GM12878 (cell line): ENCODE measurements at regions not wholly inside any gene's neighbourhood (a gene's known extent, or its start where the extent isn't known, plus 50 kb on each side); places are given as distances from the start of the nearest gene placed in this dataset.

Source experiments
- ATAC-seq: fragments of 200-7000 bp; cut with Tn5 transposase; 3 replicates; pipeline ENCODE4 v1.9.1; 2020; ENCODE audit warnings: mild to moderate bottlenecking, moderate library complexity
- BruUV-seq: library from RNA; stranded (reverse); fragments of 400-500 nt; replicated peaks from 2 replicates; lab custom pipeline; 2021; lab: Mats Ljungman, UMichigan
- CTCF ChIA-PET: fragments of 300-600 bp; sonication (Branson Sonifier 250); formaldehyde crosslinking; extraction: SDS; loops from one replicate; lab custom pipeline; 2021; ENCODE audit warnings: inconsistent platforms; lab: Yijun Ruan, JAX
- POLR2A ChIA-PET: fragments of 350-600 bp; formaldehyde crosslinking; extraction: SDS; loops from one replicate; lab custom pipeline; 2021; ENCODE audit warnings: inconsistent platforms; lab: Charles Lee
- RAD21 ChIA-PET: fragments of 300-600 bp; sonication (Branson Sonifier 250); formaldehyde crosslinking; loops from one replicate; lab custom pipeline; 2023; ENCODE audit warnings: antibody characterized with exemption; ENCODE audit not compliant: unreplicated experiment; lab: Charles Lee
- SMC1A ChIA-PET: fragments of 300-600 bp; sonication (Branson Sonifier 250); formaldehyde crosslinking; loops from one replicate; lab custom pipeline; 2023; ENCODE audit not compliant: unreplicated experiment, uncharacterized antibody; lab: Charles Lee
- DNase-seq: peaks from one replicate; pipeline ENCODE4 v3.0.0-alpha.2; 2011; ENCODE audit warnings: low read depth, low spot score
- FAIRE-seq: peaks from 3 replicates; lab custom pipeline; 2011; peaks lifted over from hg19 to GRCh38; lab: Jason Lieb, UNC
- H2AFZ ChIP-seq: 2 replicates; pipeline ENCODE4 v1.6.0; 2011; ENCODE audit warnings: low read depth, low read length, control low read depth; ENCODE audit not compliant: control insufficient read depth
- H3K27ac ChIP-seq: 2 replicates; pipeline ENCODE4 v1.5.1; 2011; ENCODE audit warnings: control low read depth; ENCODE audit not compliant: control insufficient read depth, insufficient read depth
- H3K27me3 ChIP-seq, 2 experiments: replicated peaks in 1 of 2; 2 replicates each; pipeline versions ENCODE4 v1.6.0 to v1.6.1; 2011; ENCODE audit warnings: low read length in 1 of 2; ENCODE audit not compliant: control insufficient read depth in 2 of 2, insufficient read depth in 2 of 2
- H3K36me3 ChIP-seq, 2 experiments: 2 replicates each; pipeline ENCODE4 v1.5.1; 2011; ENCODE audit warnings: low read length in 1 of 2; ENCODE audit not compliant: control insufficient read depth in 2 of 2, insufficient read depth in 2 of 2
- H3K4me1 ChIP-seq: 2 replicates; pipeline ENCODE4 v1.6.1; 2011; ENCODE audit warnings: mild to moderate bottlenecking, low read length, moderate library complexity, mixed read lengths; ENCODE audit not compliant: control insufficient read depth, insufficient read depth
- H3K4me2 ChIP-seq: 2 replicates; pipeline ENCODE4 v1.6.0; 2011; ENCODE audit warnings: control low read depth; ENCODE audit not compliant: control insufficient read depth, insufficient read depth
- H3K4me3 ChIP-seq: fragments of 200-600 bp; sonication (generic); 2 replicates; pipeline ENCODE4 v1.5.1; 2016
- H3K79me2 ChIP-seq: 2 replicates; pipeline ENCODE4 v1.6.0; 2011; ENCODE audit warnings: low read length; ENCODE audit not compliant: control insufficient read depth, insufficient read depth
- H3K9ac ChIP-seq: 2 replicates; pipeline ENCODE4 v1.8.0; 2011; ENCODE audit warnings: low read length, control low read depth, mixed read lengths; ENCODE audit not compliant: control insufficient read depth, insufficient read depth
- H3K9me3 ChIP-seq: replicated peaks from 3 replicates; pipeline ENCODE4 v1.5.1; 2011; ENCODE audit warnings: mild to moderate bottlenecking, low read length; ENCODE audit not compliant: control insufficient read depth, insufficient read depth
- H4K20me1 ChIP-seq: 2 replicates; pipeline ENCODE4 v1.6.0; 2011; ENCODE audit not compliant: control insufficient read depth, insufficient read depth
- DPF2 ChIP-seq: fragments of 450-650 bp; IDR thresholded peaks from 2 replicates; pipeline ENCODE4 v1.6.1; 2017; ENCODE audit warnings: mild to moderate bottlenecking
- FOS ChIP-seq: IDR thresholded peaks from 3 replicates; pipeline ENCODE4 v1.6.1; 2011; ENCODE audit warnings: borderline replicate concordance; ENCODE audit not compliant: insufficient read length; ENCODE audit errors: extremely low read depth
- KDM1A ChIP-seq: fragments of 200-600 bp; sonication (generic); IDR thresholded peaks from 2 replicates; pipeline ENCODE4 v1.6.1; 2016; ENCODE audit warnings: borderline replicate concordance
- NFXL1 ChIP-seq: fragments of 450-650 bp; IDR thresholded peaks from 2 replicates; pipeline ENCODE4 v1.6.1; 2017; ENCODE audit warnings: antibody characterized with exemption, mild to moderate bottlenecking, borderline replicate concordance
- NR2C2 ChIP-seq: IDR thresholded peaks from 2 replicates; pipeline ENCODE4 v1.6.1; 2011; ENCODE audit warnings: borderline replicate concordance, low read depth; ENCODE audit not compliant: control insufficient read depth, insufficient read length
- NRF1 ChIP-seq: conservative IDR thresholded peaks from 2 replicates; pipeline ENCODE4 v1.6.1; 2011; ENCODE audit warnings: mild to moderate bottlenecking, low read depth, low read length, improper control_type of control experiment
- SREBF2 ChIP-seq: IDR thresholded peaks from 2 replicates; pipeline ENCODE4 v1.6.1; 2012; ENCODE audit warnings: mild to moderate bottlenecking, low read length
- SRF ChIP-seq, 2 experiments: IDR thresholded peaks; 2 replicates each; pipeline ENCODE4 v1.6.1; 2011; ENCODE audit warnings: low read depth in 2 of 2, low read length in 2 of 2, mild to moderate bottlenecking in 1 of 2, moderate library complexity in 1 of 2
- STAT1 ChIP-seq: fragments of 450-650 bp; conservative IDR thresholded peaks from 2 replicates; pipeline ENCODE4 v1.6.1; 2014; ENCODE audit warnings: antibody characterized with exemption, mild to moderate bottlenecking
- STAT3 ChIP-seq: IDR thresholded peaks from 2 replicates; pipeline ENCODE4 v1.6.1; 2011; ENCODE audit warnings: low read depth, low read length, improper control_type of control experiment
- SUPT20H ChIP-seq: IDR thresholded peaks from 2 replicates; pipeline ENCODE4 v1.6.1; 2011; ENCODE audit warnings: low read depth, mild to moderate bottlenecking, low read length, moderate library complexity, borderline replicate concordance; ENCODE audit not compliant: control insufficient read depth
- ZNF217 ChIP-seq: fragments of 450-650 bp; IDR thresholded peaks from 2 replicates; pipeline ENCODE4 v1.6.1; 2017; ENCODE audit warnings: antibody characterized with exemption, mild to moderate bottlenecking
- in situ Hi-C: fragments of 300-500 bp; cut with MboI; formaldehyde crosslinking; loops from 9 replicates; pipeline ENCODE4 v1.14.3; 2018; ENCODE audit warnings: mixed read lengths
- intact Hi-C: fragments of 100-400 bp; cut with micrococcal nuclease; formaldehyde crosslinking; loops from one replicate; pipeline ENCODE4 v1.14.2; 2022; ENCODE audit not compliant: unreplicated experiment
- TF ChIP-seq, protein P1 (sequence below): IDR thresholded peaks from 2 replicates; pipeline ENCODE4 v1.6.1; 2011; ENCODE audit warnings: low read depth, low read length, improper control_type of control experiment, borderline replicate concordance
- TF ChIP-seq, protein P2 (sequence below): fragments of 450-650 bp; conservative IDR thresholded peaks from 2 replicates; pipeline ENCODE4 v1.6.1; 2017; ENCODE audit warnings: mild to moderate bottlenecking, moderate library complexity
- TF ChIP-seq, protein P3 (sequence below): fragments of 450-650 bp; IDR thresholded peaks from 2 replicates; pipeline ENCODE4 v1.6.1; 2016; ENCODE audit warnings: mild to moderate bottlenecking

DNA sequence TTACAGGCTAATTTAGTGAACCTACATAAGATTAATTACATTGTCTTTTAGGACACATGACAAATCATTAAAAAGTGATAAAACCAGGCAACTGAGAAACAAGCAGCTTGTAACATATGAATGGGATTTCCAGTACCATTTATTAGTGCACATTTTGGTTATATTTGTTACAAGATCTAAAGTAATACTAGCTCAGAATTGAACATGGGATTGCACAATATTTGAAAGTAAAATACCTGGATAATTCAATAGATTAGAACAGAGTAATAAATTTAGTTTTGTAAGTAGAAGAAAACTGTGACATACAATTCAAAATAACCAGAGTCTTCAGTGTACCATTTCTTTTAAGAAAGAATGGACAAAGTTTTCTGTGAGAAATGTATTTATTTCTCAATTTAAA, 1400.7 kb upstream of the ACVR2A start (continued):
- TF ChIP-seq, protein P1, sequence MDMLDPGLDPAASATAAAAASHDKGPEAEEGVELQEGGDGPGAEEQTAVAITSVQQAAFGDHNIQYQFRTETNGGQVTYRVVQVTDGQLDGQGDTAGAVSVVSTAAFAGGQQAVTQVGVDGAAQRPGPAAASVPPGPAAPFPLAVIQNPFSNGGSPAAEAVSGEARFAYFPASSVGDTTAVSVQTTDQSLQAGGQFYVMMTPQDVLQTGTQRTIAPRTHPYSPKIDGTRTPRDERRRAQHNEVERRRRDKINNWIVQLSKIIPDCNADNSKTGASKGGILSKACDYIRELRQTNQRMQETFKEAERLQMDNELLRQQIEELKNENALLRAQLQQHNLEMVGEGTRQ: no peak
- TF ChIP-seq DPF2: no peak
- no peak for TF ChIP-seq STAT3
- TF ChIP-seq ZNF217: no peak
- TF ChIP-seq NRF1: no peak
- no peak for TF ChIP-seq NFXL1
- TF ChIP-seq FOS: no peak

DNA sequence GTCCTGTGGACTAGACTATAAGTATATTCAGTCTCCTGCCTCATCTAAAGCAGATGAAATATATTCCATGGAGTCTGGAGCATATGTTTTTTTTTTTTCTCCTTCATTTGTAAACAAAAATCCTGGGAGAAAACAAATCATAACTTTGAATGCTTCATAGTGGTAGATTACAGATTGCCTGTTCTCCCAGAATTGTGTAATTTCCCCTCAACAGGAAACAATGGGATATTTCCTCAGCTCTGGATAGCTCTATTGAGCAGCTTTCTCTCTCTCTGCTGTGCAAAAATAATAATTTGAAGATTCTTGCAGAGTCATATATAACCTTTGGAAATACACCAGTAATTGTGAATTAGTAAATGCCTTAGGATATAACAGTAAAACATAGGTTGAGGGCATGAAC, 1406.6 kb upstream of the ACVR2A start:
- RAD21 ChIA-PET: interaction anchor here (1.2 kb wide), 1 partner anchor 22 kb away, joined by 3 read pairs; no protein-coding TSS in a partner anchor

More for the DNA sequence above, 1406.6 kb upstream of the ACVR2A start:
- Histone ChIP-seq H3K4me2 (no peak overlapping the region), H3K9me3 (no peaks in the 10 kb centered on the region), H3K79me2 (no peaks in the 10 kb centered on the region), H3K9ac (no peak overlapping the region), H3K27me3 (no peaks in the 10 kb centered on the region), H3K36me3 (no peaks in the 10 kb centered on the region), H3K4me3 (no peak overlapping the region), H2AFZ (no peak overlapping the region), H3K4me1 (no peaks in the 10 kb centered on the region), H3K27ac (no peak overlapping the region), H4K20me1 (no peaks in the 10 kb centered on the region)
- POLR2A ChIA-PET: no interaction called here
- ATAC-seq (no peak), DNase-seq (no peak), FAIRE-seq (no peak)
- no TSS peak for BruUV-seq
- CTCF ChIA-PET: no interaction called here
- SMC1A ChIA-PET: interaction anchor here (1.4 to 2.2 kb wide), 2 partner anchors 10 to 23 kb away, joined by 3 to 8 read pairs; no protein-coding TSS in a partner anchor
- in situ Hi-C loops: no loop called here
- intact Hi-C loops: no loop called here
- TF ChIP-seq STAT1: no peak
- no peak for TF ChIP-seq SRF (IDR thresholded peaks at IDR 0.05; ENCODE audit: low read depth in 2 of 2, low read length in 2 of 2)
- TF ChIP-seq SREBF2: no peak
- no peak for TF ChIP-seq NR2C2
- TF ChIP-seq, protein P2, sequence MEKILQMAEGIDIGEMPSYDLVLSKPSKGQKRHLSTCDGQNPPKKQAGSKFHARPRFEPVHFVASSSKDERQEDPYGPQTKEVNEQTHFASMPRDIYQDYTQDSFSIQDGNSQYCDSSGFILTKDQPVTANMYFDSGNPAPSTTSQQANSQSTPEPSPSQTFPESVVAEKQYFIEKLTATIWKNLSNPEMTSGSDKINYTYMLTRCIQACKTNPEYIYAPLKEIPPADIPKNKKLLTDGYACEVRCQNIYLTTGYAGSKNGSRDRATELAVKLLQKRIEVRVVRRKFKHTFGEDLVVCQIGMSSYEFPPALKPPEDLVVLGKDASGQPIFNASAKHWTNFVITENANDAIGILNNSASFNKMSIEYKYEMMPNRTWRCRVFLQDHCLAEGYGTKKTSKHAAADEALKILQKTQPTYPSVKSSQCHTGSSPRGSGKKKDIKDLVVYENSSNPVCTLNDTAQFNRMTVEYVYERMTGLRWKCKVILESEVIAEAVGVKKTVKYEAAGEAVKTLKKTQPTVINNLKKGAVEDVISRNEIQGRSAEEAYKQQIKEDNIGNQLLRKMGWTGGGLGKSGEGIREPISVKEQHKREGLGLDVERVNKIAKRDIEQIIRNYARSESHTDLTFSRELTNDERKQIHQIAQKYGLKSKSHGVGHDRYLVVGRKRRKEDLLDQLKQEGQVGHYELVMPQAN: no peak
- TF ChIP-seq, protein P3, sequence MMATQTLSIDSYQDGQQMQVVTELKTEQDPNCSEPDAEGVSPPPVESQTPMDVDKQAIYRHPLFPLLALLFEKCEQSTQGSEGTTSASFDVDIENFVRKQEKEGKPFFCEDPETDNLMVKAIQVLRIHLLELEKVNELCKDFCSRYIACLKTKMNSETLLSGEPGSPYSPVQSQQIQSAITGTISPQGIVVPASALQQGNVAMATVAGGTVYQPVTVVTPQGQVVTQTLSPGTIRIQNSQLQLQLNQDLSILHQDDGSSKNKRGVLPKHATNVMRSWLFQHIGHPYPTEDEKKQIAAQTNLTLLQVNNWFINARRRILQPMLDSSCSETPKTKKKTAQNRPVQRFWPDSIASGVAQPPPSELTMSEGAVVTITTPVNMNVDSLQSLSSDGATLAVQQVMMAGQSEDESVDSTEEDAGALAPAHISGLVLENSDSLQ: no peak
- TF ChIP-seq KDM1A: no peak
- no peak for TF ChIP-seq SUPT20H
